Calu3 (cell line): ENCODE measurements at regions not wholly inside any gene's neighbourhood (a gene's known extent, or its start where the extent isn't known, plus 50 kb on each side); places are given as distances from the start of the nearest gene placed in this dataset.

ENCODE experiments used
- BruUV-seq: library from RNA; stranded (reverse); fragments of 400-500 nt; replicated peaks from 2 replicates; lab custom pipeline; 2021; lab: Mats Ljungman, UMichigan
- CTCF ChIA-PET: fragments of 300-600 bp; sonication (Branson Sonifier 250); formaldehyde crosslinking; loops from one replicate; lab custom pipeline; 2022; ENCODE audit warnings: antibody characterized with exemption; lab: Charles Lee
- DNase-seq: peaks from one replicate; pipeline ENCODE4 v3.0.0; 2022
- H3K27ac Mint-ChIP-seq: one replicate; pipeline ENCODE4 v1.8.0; 2022; ENCODE audit warnings: mixed read lengths; ENCODE audit not compliant: unreplicated experiment
- H3K27me3 Mint-ChIP-seq: one replicate; pipeline ENCODE4 v1.8.0; 2022; ENCODE audit warnings: mixed read lengths; ENCODE audit not compliant: unreplicated experiment
- H3K36me3 Mint-ChIP-seq: one replicate; pipeline ENCODE4 v1.8.0; 2022; ENCODE audit warnings: mild to moderate bottlenecking, moderate library complexity, mixed read lengths; ENCODE audit not compliant: insufficient read depth, unreplicated experiment
- H3K4me1 Mint-ChIP-seq: one replicate; pipeline ENCODE4 v1.8.0; 2022; ENCODE audit warnings: mild to moderate bottlenecking, low read depth, mixed read lengths; ENCODE audit not compliant: unreplicated experiment
- H3K4me3 Mint-ChIP-seq: one replicate; pipeline ENCODE4 v1.8.0; 2022; ENCODE audit warnings: mild to moderate bottlenecking, low read depth, moderate library complexity, mixed read lengths; ENCODE audit not compliant: unreplicated experiment
- H3K9me3 Mint-ChIP-seq: one replicate; pipeline ENCODE4 v1.8.0; 2022; ENCODE audit warnings: low read depth, mixed read lengths; ENCODE audit not compliant: unreplicated experiment
- intact Hi-C: fragments of 100-400 bp; cut with micrococcal nuclease; formaldehyde crosslinking; loops from one replicate; pipeline ENCODE4 v1.10.0; 2022; ENCODE audit not compliant: unreplicated experiment
- TF ChIP-seq, protein P1 (sequence below): fragments of 200-600 bp; IDR thresholded peaks from one replicate; pipeline ENCODE4 v1.8.0; 2022; ENCODE audit warnings: antibody characterized with exemption; ENCODE audit not compliant: unreplicated experiment

DNA sequence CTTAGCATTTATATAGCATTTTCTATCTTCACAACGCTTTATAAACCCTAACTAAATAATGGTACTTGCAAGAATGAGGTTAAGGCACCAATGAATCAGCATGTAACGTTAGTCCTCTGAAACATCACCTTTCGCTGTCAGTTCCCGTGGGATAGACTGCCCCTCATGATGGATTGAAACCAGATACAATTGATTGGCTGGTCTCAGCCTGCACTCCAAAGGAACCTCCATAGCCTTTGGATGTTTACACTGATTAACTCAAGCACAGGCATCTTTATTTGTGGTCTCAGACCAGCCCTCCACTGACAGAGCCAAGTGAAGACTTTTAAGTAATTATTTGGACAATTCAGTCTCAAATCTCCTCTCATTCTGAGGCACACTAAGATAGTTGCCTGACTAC, 1339.4 kb upstream of the WWC1 start:
- no peak for DNase-seq
- BruUV-seq = no TSS peak
- TF ChIP-seq, protein P1, sequence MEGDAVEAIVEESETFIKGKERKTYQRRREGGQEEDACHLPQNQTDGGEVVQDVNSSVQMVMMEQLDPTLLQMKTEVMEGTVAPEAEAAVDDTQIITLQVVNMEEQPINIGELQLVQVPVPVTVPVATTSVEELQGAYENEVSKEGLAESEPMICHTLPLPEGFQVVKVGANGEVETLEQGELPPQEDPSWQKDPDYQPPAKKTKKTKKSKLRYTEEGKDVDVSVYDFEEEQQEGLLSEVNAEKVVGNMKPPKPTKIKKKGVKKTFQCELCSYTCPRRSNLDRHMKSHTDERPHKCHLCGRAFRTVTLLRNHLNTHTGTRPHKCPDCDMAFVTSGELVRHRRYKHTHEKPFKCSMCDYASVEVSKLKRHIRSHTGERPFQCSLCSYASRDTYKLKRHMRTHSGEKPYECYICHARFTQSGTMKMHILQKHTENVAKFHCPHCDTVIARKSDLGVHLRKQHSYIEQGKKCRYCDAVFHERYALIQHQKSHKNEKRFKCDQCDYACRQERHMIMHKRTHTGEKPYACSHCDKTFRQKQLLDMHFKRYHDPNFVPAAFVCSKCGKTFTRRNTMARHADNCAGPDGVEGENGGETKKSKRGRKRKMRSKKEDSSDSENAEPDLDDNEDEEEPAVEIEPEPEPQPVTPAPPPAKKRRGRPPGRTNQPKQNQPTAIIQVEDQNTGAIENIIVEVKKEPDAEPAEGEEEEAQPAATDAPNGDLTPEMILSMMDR = no peak
- CTCF ChIA-PET = no interaction called here
- no peak overlapping the region for H3K27ac Mint-ChIP-seq
- intact Hi-C loops = no loop called here
- no peaks in the 10 kb centered on the region for H3K36me3 Mint-ChIP-seq
- H3K4me1 Mint-ChIP-seq = peaks cover 5% of the 10 kb centered on the region
- H3K9me3 Mint-ChIP-seq = peaks cover 2% of the 10 kb centered on the region
- H3K4me3 Mint-ChIP-seq = no peak overlapping the region
- no peaks in the 10 kb centered on the region for H3K27me3 Mint-ChIP-seq

DNA sequence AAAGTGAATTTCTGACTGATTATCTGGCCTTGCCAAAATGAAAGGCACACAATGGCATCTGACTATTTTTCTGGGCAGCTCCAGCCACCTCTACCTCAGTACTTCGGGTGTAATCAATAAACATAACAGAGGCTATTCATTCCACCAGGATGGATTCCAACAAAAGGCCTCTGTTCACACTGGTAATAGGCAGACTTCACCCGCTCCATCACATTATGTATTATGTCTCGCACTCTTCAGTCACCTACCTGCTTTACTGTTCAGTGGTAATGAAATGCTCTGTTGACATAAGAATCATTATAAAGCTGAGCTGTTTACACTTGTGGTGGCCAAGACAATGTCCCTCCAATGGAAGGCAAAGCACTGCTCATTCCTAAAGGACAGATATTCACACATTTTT, 1333.7 kb upstream of the WWC1 start:
- no peaks in the 10 kb centered on the region for H3K27me3 Mint-ChIP-seq
- no peaks in the 10 kb centered on the region for H3K9me3 Mint-ChIP-seq

DNA sequence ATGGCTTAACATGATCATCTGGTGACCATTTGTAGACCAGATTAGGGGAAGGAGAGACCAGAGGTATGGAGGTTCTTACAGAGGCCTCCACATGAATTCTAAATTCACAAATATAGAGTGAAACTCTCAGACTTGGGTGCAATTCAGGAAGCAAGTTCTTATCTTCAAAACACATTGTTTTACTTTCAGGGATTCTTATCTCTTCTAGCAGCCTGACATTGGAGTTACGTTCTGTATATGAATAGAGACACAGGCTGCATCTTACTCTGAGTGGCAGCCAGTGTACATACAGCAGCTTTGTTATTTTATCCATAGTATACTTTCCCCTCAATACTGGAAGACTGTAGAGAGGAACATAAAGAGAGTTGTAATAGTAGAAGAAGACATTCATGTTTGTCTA, 1331.7 kb upstream of the WWC1 start:
- Mint-ChIP-seq H3K4me1 (peaks cover 45% of the 10 kb centered on the region), H3K36me3 (no peaks in the 10 kb centered on the region), H3K4me3 (no peak overlapping the region), H3K9me3 (no peaks in the 10 kb centered on the region), H3K27me3 (no peaks in the 10 kb centered on the region), H3K27ac (no peak overlapping the region)
- BruUV-seq = no TSS peak
- CTCF ChIA-PET = no interaction called here
- TF ChIP-seq, protein P1 = no peak
- intact Hi-C loops = loop anchor here (5.0 kb wide), 1 partner anchor 608 kb away; no protein-coding TSS in a partner anchor
- DNase-seq = no peak

More for the DNA sequence above, 1333.7 kb upstream of the WWC1 start:
- BruUV-seq = no TSS peak
- peak; percentile 58 for DNase-seq
- Mint-ChIP-seq H3K4me3 (no peak overlapping the region), H3K27ac (peak overlapping the region; percentile 9), H3K36me3 (no peaks in the 10 kb centered on the region), H3K4me1 (peaks cover 36% of the 10 kb centered on the region)
- TF ChIP-seq, protein P1 = no peak
- intact Hi-C loops = loop anchor here (5.0 kb wide), 1 partner anchor 610 kb away; no protein-coding TSS in a partner anchor
- CTCF ChIA-PET = interaction anchor here (0.6 kb wide), 1 partner anchor 320 kb away, joined by 3 read pairs; no protein-coding TSS in a partner anchor

DNA sequence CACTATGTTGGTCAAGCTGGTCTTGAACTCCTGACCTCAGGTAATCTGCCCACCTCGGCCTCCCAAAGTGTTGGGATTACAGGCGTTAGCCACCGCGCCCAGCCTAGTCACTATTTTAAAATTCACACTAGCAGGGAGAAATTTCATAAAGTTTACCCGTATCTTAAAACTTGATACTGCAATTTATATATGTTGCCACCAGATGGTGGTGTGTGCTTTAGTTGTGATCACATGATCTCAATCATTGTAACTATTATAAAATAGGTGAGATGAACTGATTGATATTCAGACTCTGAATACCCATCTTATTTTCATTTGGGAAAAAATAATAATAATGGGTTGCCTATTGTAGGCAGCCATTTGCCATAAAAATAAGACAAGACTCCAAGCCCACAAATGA, 1330.4 kb upstream of the WWC1 start:
- no peak for DNase-seq
- Mint-ChIP-seq H3K9me3 (peaks cover 2% of the 10 kb centered on the region), H3K36me3 (no peaks in the 10 kb centered on the region), H3K27me3 (no peaks in the 10 kb centered on the region), H3K4me3 (no peak overlapping the region), H3K4me1 (peaks cover 45% of the 10 kb centered on the region), H3K27ac (no peak overlapping the region)
- intact Hi-C loops = no loop called here
- no TSS peak for BruUV-seq
- TF ChIP-seq, protein P1 = peak; percentile 14
- CTCF ChIA-PET = no interaction called here
